Endodermal cell (in vitro differentiated cells): ENCODE measurements at regions not wholly inside any gene's neighbourhood (a gene's known extent, or its start where the extent isn't known, plus 50 kb on each side); places are given as distances from the start of the nearest gene placed in this dataset.

ENCODE experiments used
- DNase-seq: peaks from one replicate; pipeline ENCODE4 v3.0.0-alpha.2; 2017
- H3K27ac ChIP-seq: 2 replicates; pipeline ENCODE4 v1.5.1; 2013; ENCODE audit warnings: mild to moderate bottlenecking, low read depth, low read length, moderate library complexity
- H3K27me3 ChIP-seq: 2 replicates; pipeline ENCODE4 v1.6.1; 2013; ENCODE audit warnings: mild to moderate bottlenecking, low read length, moderate library complexity; ENCODE audit not compliant: insufficient read depth, control insufficient read depth, poor library complexity, severe bottlenecking
- H3K36me3 ChIP-seq: 2 replicates; pipeline ENCODE4 v1.7.0; 2013; ENCODE audit warnings: mild to moderate bottlenecking, low read length, moderate library complexity; ENCODE audit not compliant: control insufficient read depth, insufficient read depth
- H3K4me1 ChIP-seq: one replicate; pipeline ENCODE4 v1.7.0; 2013; ENCODE audit warnings: low read length; ENCODE audit not compliant: control insufficient read depth, insufficient read depth
- H3K4me3 ChIP-seq: 2 replicates; pipeline ENCODE4 v1.5.1; 2013; ENCODE audit warnings: mild to moderate bottlenecking, low read length, moderate library complexity
- H3K9ac ChIP-seq: 2 replicates; pipeline ENCODE4 v1.6.1; 2013; ENCODE audit warnings: mild to moderate bottlenecking, low read length, moderate library complexity; ENCODE audit not compliant: poor library complexity, severe bottlenecking; ENCODE audit errors: extremely low read depth
- H3K9me3 ChIP-seq: 2 replicates; pipeline ENCODE4 v1.6.1; 2013; ENCODE audit warnings: mild to moderate bottlenecking, low read length, moderate library complexity; ENCODE audit not compliant: control insufficient read depth
- H3K27ac Mint-ChIP-seq: 2 replicates; pipeline ENCODE4 v1.8.0; 2020; ENCODE audit warnings: mixed read lengths
- H3K27me3 Mint-ChIP-seq: 2 replicates; pipeline ENCODE4 v1.8.0; 2021; ENCODE audit warnings: mild to moderate bottlenecking, mixed read lengths; ENCODE audit not compliant: insufficient read depth
- H3K36me3 Mint-ChIP-seq: 2 replicates; pipeline ENCODE4 v1.8.0; 2020; ENCODE audit warnings: low read depth, mixed read lengths
- H3K4me1 Mint-ChIP-seq: 2 replicates; pipeline ENCODE4 v1.8.0; 2020; ENCODE audit warnings: mixed read lengths
- H3K4me3 Mint-ChIP-seq: 2 replicates; pipeline ENCODE4 v1.8.0; 2020; ENCODE audit warnings: mild to moderate bottlenecking, moderate library complexity, mixed read lengths
- H3K9me3 Mint-ChIP-seq: 2 replicates; pipeline ENCODE4 v1.8.0; 2020; ENCODE audit warnings: mild to moderate bottlenecking, mixed read lengths
- CTCF ChIP-seq: fragments of 200-600 bp; sonication (generic); conservative IDR thresholded peaks from 2 replicates; pipeline ENCODE4 v1.5.0; 2021; ENCODE audit warnings: antibody characterized with exemption, mild to moderate bottlenecking
- WGBS, 2 experiments: methylation state at CpG; one replicate each; pipeline versions ENCODE4 v1.1.5 to v1.1.7; 2013; ENCODE audit warnings: missing lambda C conversion rate in 2 of 2, mixed read lengths in 1 of 2; ENCODE audit not compliant: insufficient coverage in 1 of 2, insufficient read length in 1 of 2; 5-methylcytosine and 5-hydroxymethylcytosine counted together

GRCh38 chr20:50371878-50372769 lies 138.1 kb upstream of the PTPN1 start:
- Histone ChIP-seq H3K9me3 (no peaks in the 10 kb centered on the region), H3K4me3 (no peak overlapping the region), H3K36me3 (no peaks in the 10 kb centered on the region), H3K9ac (no peak overlapping the region), H3K27me3 (no peaks in the 10 kb centered on the region), H3K4me1 (no peaks in the 10 kb centered on the region), H3K27ac (no peak overlapping the region)
- Mint-ChIP-seq H3K27ac (no peak overlapping the region), H3K4me1 (no peaks in the 10 kb centered on the region), H3K27me3 (no peaks in the 10 kb centered on the region), H3K36me3 (no peaks in the 10 kb centered on the region), H3K9me3 (no peaks in the 10 kb centered on the region), H3K4me3 (no peak overlapping the region)
- TF ChIP-seq CTCF: no peak
- WGBS, 2 experiments: 73 to 83% methylated on average over 5 to 13 of the region's 13 CpGs
- no peak for DNase-seq

- Mint-ChIP-seq H3K4me3 (no peak overlapping the region), H3K4me1 (no peaks in the 10 kb centered on the region), H3K27ac (no peak overlapping the region), H3K27me3 (no peaks in the 10 kb centered on the region), H3K36me3 (no peaks in the 10 kb centered on the region), H3K9me3 (no peaks in the 10 kb centered on the region)
- Histone ChIP-seq H3K9ac (no peak overlapping the region), H3K4me1 (no peaks in the 10 kb centered on the region), H3K27me3 (no peaks in the 10 kb centered on the region), H3K9me3 (no peaks in the 10 kb centered on the region), H3K4me3 (no peak overlapping the region), H3K27ac (no peak overlapping the region), H3K36me3 (no peaks in the 10 kb centered on the region)
- WGBS, 2 experiments: 71 to 80% methylated on average over 1 to 3 of the region's 3 CpGs
- TF ChIP-seq CTCF: no peak
- no peak for DNase-seq
Measured at GRCh38 chr20:50372770-50373088, 137.5 kb upstream of the PTPN1 start.

GRCh38 chr20:50373674-50374286 lies 136.4 kb upstream of the PTPN1 start:
- no peak overlapping the region for H3K4me3 Mint-ChIP-seq
- no peaks in the 10 kb centered on the region for H3K9me3 ChIP-seq
- TF ChIP-seq CTCF: no peak
- H3K27me3 ChIP-seq: no peaks in the 10 kb centered on the region
- no peak for DNase-seq
- 86% methylated on average over 4 to 7 of the region's 7 CpGs for WGBS, 2 experiments
- no peaks in the 10 kb centered on the region for H3K36me3 ChIP-seq
- no peak overlapping the region for H3K27ac Mint-ChIP-seq
- H3K36me3 Mint-ChIP-seq: no peaks in the 10 kb centered on the region
- no peak overlapping the region for H3K4me3 ChIP-seq
- no peaks in the 10 kb centered on the region for H3K9me3 Mint-ChIP-seq
- H3K27ac ChIP-seq: no peak overlapping the region
- no peaks in the 10 kb centered on the region for H3K4me1 ChIP-seq
- H3K4me1 Mint-ChIP-seq: no peaks in the 10 kb centered on the region
- H3K27me3 Mint-ChIP-seq: no peaks in the 10 kb centered on the region
- no peak overlapping the region for H3K9ac ChIP-seq
